GM23338 (cell line): ENCODE measurements at regions not wholly inside any gene's neighbourhood (a gene's known extent, or its start where the extent isn't known, plus 50 kb on each side); places are given as distances from the start of the nearest gene placed in this dataset.

ENCODE experiments used
- ATAC-seq: fragments of 200-7000 bp; cut with Tn5 transposase; 3 replicates; pipeline ENCODE4 v1.9.1; 2020
- DNase-seq: peaks from one replicate; pipeline ENCODE4 v3.0.0-alpha.2; 2015; ENCODE audit warnings: low spot score
- H2AFZ ChIP-seq: fragments of 200-600 bp; sonication (generic); 2 replicates; pipeline ENCODE4 v1.8.0; 2016; ENCODE audit warnings: antibody characterized with exemption, mild to moderate bottlenecking, moderate library complexity
- H3F3A ChIP-seq: fragments of 200-600 bp; sonication (generic); replicated peaks from 2 replicates; pipeline ENCODE4 v1.8.0; 2017; ENCODE audit warnings: antibody characterized with exemption, mixed run types, low read depth
- H3K27ac ChIP-seq: fragments of 200-600 bp; sonication (generic); 2 replicates; pipeline ENCODE4 v1.6.1; 2016; ENCODE audit warnings: low read depth
- H3K27me3 ChIP-seq: fragments of 200-600 bp; sonication (generic); 2 replicates; pipeline ENCODE4 v1.8.0; 2016; ENCODE audit warnings: mild to moderate bottlenecking, mixed run types, moderate library complexity; ENCODE audit not compliant: insufficient read depth
- H3K36me3 ChIP-seq: fragments of 200-600 bp; sonication (generic); 2 replicates; pipeline ENCODE4 v1.8.0; 2016; ENCODE audit warnings: mild to moderate bottlenecking; ENCODE audit not compliant: insufficient read depth
- H3K4me1 ChIP-seq: fragments of 200-600 bp; sonication (generic); 2 replicates; pipeline ENCODE4 v1.8.0; 2016; ENCODE audit warnings: mild to moderate bottlenecking, moderate library complexity; ENCODE audit not compliant: insufficient read depth
- H3K4me2 ChIP-seq: fragments of 200-600 bp; sonication (generic); 2 replicates; pipeline ENCODE4 v1.7.1; 2017; ENCODE audit warnings: mixed run types
- H3K4me3 ChIP-seq: fragments of 200-600 bp; sonication (generic); 2 replicates; pipeline ENCODE4 v1.6.1; 2016; ENCODE audit warnings: mixed run types
- H3K79me2 ChIP-seq: fragments of 200-600 bp; sonication (generic); replicated peaks from 2 replicates; pipeline ENCODE4 v1.8.0; 2017; ENCODE audit warnings: mild to moderate bottlenecking; ENCODE audit not compliant: insufficient read depth
- H3K9me2 ChIP-seq: fragments of 200-600 bp; sonication (generic); 2 replicates; pipeline ENCODE4 v1.8.0; 2017; ENCODE audit not compliant: insufficient read depth
- H4K20me1 ChIP-seq: fragments of 200-600 bp; sonication (generic); replicated peaks from 2 replicates; pipeline ENCODE4 v1.8.0; 2017; ENCODE audit warnings: mild to moderate bottlenecking; ENCODE audit not compliant: insufficient read depth
- H3K27ac Mint-ChIP-seq: 2 replicates; pipeline ENCODE4 v1.8.0; 2020; ENCODE audit warnings: inconsistent platforms, mild to moderate bottlenecking, moderate library complexity, mixed read lengths
- H3K27me3 Mint-ChIP-seq: 3 replicates; pipeline ENCODE4 v1.8.0; 2022; ENCODE audit warnings: low read depth, mild to moderate bottlenecking, moderate library complexity, mixed read lengths, inconsistent platforms; ENCODE audit not compliant: insufficient read depth, poor library complexity
- H3K36me3 Mint-ChIP-seq: 3 replicates; pipeline ENCODE4 v1.8.0; 2021; ENCODE audit warnings: low read depth, mild to moderate bottlenecking, inconsistent platforms, moderate library complexity, mixed read lengths
- H3K4me1 Mint-ChIP-seq: 3 replicates; pipeline ENCODE4 v1.8.0; 2020; ENCODE audit warnings: mild to moderate bottlenecking, inconsistent platforms, mixed read lengths
- H3K4me3 Mint-ChIP-seq: 3 replicates; pipeline ENCODE4 v1.8.0; 2021; ENCODE audit warnings: moderate library complexity, mild to moderate bottlenecking, inconsistent platforms, mixed read lengths
- H3K9me3 Mint-ChIP-seq: 3 replicates; pipeline ENCODE4 v1.8.0; 2020; ENCODE audit warnings: moderate library complexity, mild to moderate bottlenecking, inconsistent platforms, mixed read lengths
- CREB1 ChIP-seq: fragments of 250-450 bp; sonication (Bioruptor Pico); IDR thresholded peaks from 2 replicates; pipeline ENCODE4 v1.5.0; 2020; ENCODE audit warnings: low read depth, mild to moderate bottlenecking, moderate library complexity
- EZH2 ChIP-seq: fragments of 200-600 bp; sonication (generic); IDR thresholded peaks from one replicate; pipeline ENCODE4 v1.8.0; 2017; ENCODE audit warnings: antibody characterized with exemption, mild to moderate bottlenecking, low read depth; ENCODE audit not compliant: unreplicated experiment
- NANOG ChIP-seq: IDR thresholded peaks from 2 replicates; pipeline ENCODE4 v1.6.1; 2016; ENCODE audit warnings: antibody characterized with exemption, borderline replicate concordance
- POLR2AphosphoS5 ChIP-seq: IDR thresholded peaks from 2 replicates; pipeline ENCODE4 v1.6.1; 2016; ENCODE audit warnings: antibody characterized with exemption, low read depth
- REST ChIP-seq: IDR thresholded peaks from one replicate; pipeline ENCODE4 v1.6.1; 2018; ENCODE audit warnings: antibody characterized with exemption; ENCODE audit not compliant: unreplicated experiment
- STAT1 ChIP-seq: IDR thresholded peaks from one replicate; pipeline ENCODE4 v1.6.1; 2016; ENCODE audit warnings: antibody characterized with exemption; ENCODE audit not compliant: unreplicated experiment
- ZNF114 ChIP-seq: fragments of 250-450 bp; sonication (Bioruptor Pico); IDR thresholded peaks from 2 replicates; pipeline ENCODE4 v1.5.0; 2020; ENCODE audit warnings: mild to moderate bottlenecking, moderate library complexity
- ZNF331 ChIP-seq: fragments of 250-450 bp; sonication (Bioruptor Pico); IDR thresholded peaks from 2 replicates; pipeline ENCODE4 v1.5.0; 2020; ENCODE audit warnings: low read depth, mild to moderate bottlenecking, moderate library complexity
- ZNF462 ChIP-seq: fragments of 250-450 bp; sonication (Bioruptor Pico); IDR thresholded peaks from 2 replicates; pipeline ENCODE4 v1.5.0; 2020; ENCODE audit warnings: mild to moderate bottlenecking, moderate library complexity

GRCh38 chr14:98103705-98104104 is 1168.3 kb downstream of the BCL11B start:
- Mint-ChIP-seq H3K4me3 (no peak overlapping the region), H3K36me3 (no peaks in the 10 kb centered on the region), H3K27ac (no peak overlapping the region), H3K4me1 (peaks cover 7% of the 10 kb centered on the region), H3K9me3 (no peaks in the 10 kb centered on the region), H3K27me3 (peaks cover 2% of the 10 kb centered on the region)
- H2AFZ ChIP-seq = no peak overlapping the region
- no peak for ATAC-seq
- no peak for TF ChIP-seq NANOG
- TF ChIP-seq ZNF331 = no peak
- no peak for TF ChIP-seq REST
- TF ChIP-seq ZNF114 (CRISPR knock-in tag) = no peak
- TF ChIP-seq EZH2 = no peak
- no peak for TF ChIP-seq STAT1
- TF ChIP-seq ZNF462 = no peak
- no peak for TF ChIP-seq CREB1 (CRISPR knock-in tag)
- no peak for TF ChIP-seq POLR2AphosphoS5
- 0 out of 2 replicates have a peak, but pooled peaks cover 3% of the 10 kb centered on the region for H3K9me2 ChIP-seq
- peaks cover 12% of the 10 kb centered on the region for H3K4me1 ChIP-seq
- H3K4me2 ChIP-seq = no peak overlapping the region
- no peaks in the 10 kb centered on the region for H3K27me3 ChIP-seq
- H3K79me2 ChIP-seq = no peaks in the 10 kb centered on the region
- no peak for DNase-seq
- no peak overlapping the region for H3K4me3 ChIP-seq
- H3K27ac ChIP-seq = no peak overlapping the region
- no peaks in the 10 kb centered on the region for H3F3A ChIP-seq
- no peaks in the 10 kb centered on the region for H3K36me3 ChIP-seq
- H4K20me1 ChIP-seq = no peaks in the 10 kb centered on the region
